Suppressor macrophage treated with lipopolysaccharide for 1 hour (primary cell): ENCODE measurements at regions not wholly inside any gene's neighbourhood (a gene's known extent, or its start where the extent isn't known, plus 50 kb on each side); places are given as distances from the start of the nearest gene placed in this dataset.

Experiments
- DNase-seq, 3 donors: peaks; one replicate each; pipeline ENCODE4 v3.0.0-alpha.2; 2020 to 2022

- DNase-seq: no peak
Measured at GRCh38 chr20:39603219-39603618, 641.1 kb downstream of the DHX35 start.

GRCh38 chr20:39602649-39603048 is 640.5 kb downstream of the DHX35 start:
- DNase-seq: no peak

GRCh38 chr20:39600871-39601270 is 638.7 kb downstream of the DHX35 start:
- DNase-seq: no peak

GRCh38 chr20:39600156-39600555 is 638.0 kb downstream of the DHX35 start:
- no peak for DNase-seq

GRCh38 chr20:39596554-39596953 is 634.4 kb downstream of the DHX35 start:
- DNase-seq: no peak

GRCh38 chr20:39592371-39592770 is 630.2 kb downstream of the DHX35 start:
- no peak for DNase-seq

- DNase-seq: no peak
Measured at GRCh38 chr20:39588148-39588757, 626.1 kb downstream of the DHX35 start.

- no peak for DNase-seq
Measured at GRCh38 chr20:39581034-39581433, 618.9 kb downstream of the DHX35 start.

GRCh38 chr20:39576771-39577170 is 614.6 kb downstream of the DHX35 start:
- no peak for DNase-seq

- no peak for DNase-seq
Measured at GRCh38 chr20:39574061-39574460, 611.9 kb downstream of the DHX35 start.

GRCh38 chr20:39571171-39571570 is 609.0 kb downstream of the DHX35 start:
- no peak for DNase-seq

GRCh38 chr20:39568109-39568508 is 606.0 kb downstream of the DHX35 start:
- DNase-seq: no peak

- no peak for DNase-seq
Measured at GRCh38 chr20:39563349-39563748, 601.2 kb downstream of the DHX35 start.

- no peak for DNase-seq
Measured at GRCh38 chr20:39554341-39554740, 592.2 kb downstream of the DHX35 start.

GRCh38 chr20:39553120-39553519 is 591.0 kb downstream of the DHX35 start:
- no peak for DNase-seq

- no peak for DNase-seq
Measured at GRCh38 chr20:39549733-39550132, 587.6 kb downstream of the DHX35 start.

- no peak for DNase-seq
Measured at GRCh38 chr20:39547546-39548408, 585.6 kb downstream of the DHX35 start.

- DNase-seq: no peak
Measured at GRCh38 chr20:39541136-39541803, 579.1 kb downstream of the DHX35 start.

- no peak for DNase-seq
Measured at GRCh38 chr20:39538317-39538716, 576.2 kb downstream of the DHX35 start.

GRCh38 chr20:39535301-39535700 is 573.2 kb downstream of the DHX35 start:
- DNase-seq: no peak

GRCh38 chr20:39534846-39535245 is 572.7 kb downstream of the DHX35 start:
- DNase-seq: no peak

GRCh38 chr20:39533858-39534257 is 571.7 kb downstream of the DHX35 start:
- no peak for DNase-seq

- no peak for DNase-seq
Measured at GRCh38 chr20:39532205-39532604, 570.1 kb downstream of the DHX35 start.

GRCh38 chr20:39528436-39528835 is 566.3 kb downstream of the DHX35 start:
- DNase-seq: no peak
